Activated naive CD8-positive, alpha-beta T cell treated with anti-CD3 and anti-CD28 coated beads, Interleukin-2, amount 10 ng/mL, durations not matched to agents 7 days and 5 days (primary cell): ENCODE measurements at regions not wholly inside any gene's neighbourhood (a gene's known extent, or its start where the extent isn't known, plus 50 kb on each side); places are given as distances from the start of the nearest gene placed in this dataset.
"Not testable (repeated sequence)": the region's sequence is repeated elsewhere in the genome, so short reads cannot be mapped to it uniquely, and the experiment has no call there.

Experiments
- ATAC-seq: fragments of 150-1000 bp; cut with Tn5 transposase; one replicate; pipeline ENCODE4 v1.10.0; 2021; ENCODE audit warnings: low read depth, moderate library complexity
- POLR2A ChIA-PET: fragments of 350-600 bp; sonication (Branson Sonifier 250); formaldehyde crosslinking; loops from one replicate; lab custom pipeline; 2021; ENCODE audit warnings: antibody characterized with exemption; lab: Charles Lee
- DNase-seq: peaks from one replicate; pipeline ENCODE4 v3.0.0; 2021
- H3K27ac Mint-ChIP-seq: one replicate; pipeline ENCODE4 v1.8.0; 2022; ENCODE audit warnings: mild to moderate bottlenecking, mixed read lengths
- H3K27me3 Mint-ChIP-seq: one replicate; pipeline ENCODE4 v1.8.0; 2022; ENCODE audit warnings: mild to moderate bottlenecking, moderate library complexity, mixed read lengths
- H3K36me3 Mint-ChIP-seq: one replicate; pipeline ENCODE4 v1.8.0; 2021; ENCODE audit warnings: mild to moderate bottlenecking, mixed read lengths
- H3K4me1 Mint-ChIP-seq: one replicate; pipeline ENCODE4 v1.8.0; 2021; ENCODE audit warnings: mixed read lengths
- H3K4me3 Mint-ChIP-seq: one replicate; pipeline ENCODE4 v1.8.0; 2022; ENCODE audit warnings: mild to moderate bottlenecking, moderate library complexity, mixed read lengths
- H3K9me3 Mint-ChIP-seq: one replicate; pipeline ENCODE4 v1.8.0; 2021; ENCODE audit warnings: mixed read lengths

- Mint-ChIP-seq H3K4me1 (no peaks in the 10 kb centered on the region), H3K9me3 (peaks cover 1% of the 10 kb centered on the region), H3K4me3 (no peak overlapping the region), H3K36me3 (peaks cover 16% of the 10 kb centered on the region), H3K27ac (no peak overlapping the region), H3K27me3 (no peaks in the 10 kb centered on the region)
- DNase-seq (no peak), ATAC-seq (no peak)
- POLR2A ChIA-PET = no interaction called here
Observed at GRCh38 chrX:74009041-74009440, 156.5 kb upstream of the XIST start.

- no peak overlapping the region for H3K27ac Mint-ChIP-seq
- no peak overlapping the region for H3K4me3 Mint-ChIP-seq
- peaks cover 35% of the 10 kb centered on the region for H3K36me3 Mint-ChIP-seq
- POLR2A ChIA-PET = no interaction called here
- DNase-seq (no peak), ATAC-seq (no peak)
- peaks cover 1% of the 10 kb centered on the region for H3K4me1 Mint-ChIP-seq
- H3K9me3 Mint-ChIP-seq = peaks cover 2% of the 10 kb centered on the region
- H3K27me3 Mint-ChIP-seq = no peaks in the 10 kb centered on the region
Observed at GRCh38 chrX:73992019-73992418, 139.5 kb upstream of the XIST start.

GRCh38 chrX:73987166-73987565 is 134.7 kb upstream of the XIST start:
- ATAC-seq (no peak), DNase-seq (no peak)
- POLR2A ChIA-PET = no interaction called here
- Mint-ChIP-seq H3K36me3 (peaks cover 20% of the 10 kb centered on the region), H3K27ac (no peak overlapping the region), H3K4me3 (no peak overlapping the region), H3K4me1 (peaks cover 1% of the 10 kb centered on the region), H3K9me3 (peaks cover 1% of the 10 kb centered on the region), H3K27me3 (no peaks in the 10 kb centered on the region)

- Mint-ChIP-seq H3K4me3 (no peak overlapping the region), H3K27me3 (no peaks in the 10 kb centered on the region), H3K4me1 (peaks cover 15% of the 10 kb centered on the region), H3K27ac (no peak overlapping the region), H3K9me3 (no peaks in the 10 kb centered on the region), H3K36me3 (no peaks in the 10 kb centered on the region)
- ATAC-seq (no peak), DNase-seq (no peak)
- POLR2A ChIA-PET = no interaction called here
Observed at GRCh38 chrX:73979551-73980131, 127.1 kb upstream of the XIST start.

- peaks cover 6% of the 10 kb centered on the region for H3K36me3 Mint-ChIP-seq
- no peaks in the 10 kb centered on the region for H3K27me3 Mint-ChIP-seq
- DNase-seq = no peak
- peak overlapping the region; percentile 45 for H3K27ac Mint-ChIP-seq
- ATAC-seq = peak; percentile 61
- POLR2A ChIA-PET = no interaction called here
- peak overlapping the region; percentile 45 for H3K4me3 Mint-ChIP-seq
- H3K9me3 Mint-ChIP-seq = no peaks in the 10 kb centered on the region
- H3K4me1 Mint-ChIP-seq = peaks cover 15% of the 10 kb centered on the region
Observed at GRCh38 chrX:73977542-73978169, 125.1 kb upstream of the XIST start.

- H3K36me3 Mint-ChIP-seq, H3K27me3 Mint-ChIP-seq, POLR2A ChIA-PET, DNase-seq, H3K4me3 Mint-ChIP-seq, ATAC-seq, H3K9me3 Mint-ChIP-seq, H3K27ac Mint-ChIP-seq, H3K4me1 Mint-ChIP-seq: not testable (repeated sequence)
Observed at GRCh38 chrX:73967461-73967860, 114.9 kb upstream of the XIST start.

GRCh38 chrX:73965833-73966232 is 113.3 kb upstream of the XIST start:
- POLR2A ChIA-PET = no interaction called here
- H3K4me1 Mint-ChIP-seq = no peaks in the 10 kb centered on the region
- H3K27me3 Mint-ChIP-seq = no peaks in the 10 kb centered on the region
- no peak for DNase-seq
- no peak overlapping the region for H3K4me3 Mint-ChIP-seq
- no peak overlapping the region for H3K27ac Mint-ChIP-seq
- H3K9me3 Mint-ChIP-seq = no peaks in the 10 kb centered on the region
- H3K36me3 Mint-ChIP-seq = peaks cover 7% of the 10 kb centered on the region
- ATAC-seq = no peak

GRCh38 chrX:73964579-73964978 is 112.1 kb upstream of the XIST start:
- Mint-ChIP-seq H3K27me3 (no peaks in the 10 kb centered on the region), H3K4me1 (no peaks in the 10 kb centered on the region), H3K4me3 (no peak overlapping the region), H3K27ac (no peak overlapping the region), H3K36me3 (peaks cover 4% of the 10 kb centered on the region), H3K9me3 (no peaks in the 10 kb centered on the region)
- ATAC-seq = no peak
- DNase-seq = no peak
- POLR2A ChIA-PET = no interaction called here

GRCh38 chrX:73963682-73964081 is 111.2 kb upstream of the XIST start:
- Mint-ChIP-seq H3K4me1 (no peaks in the 10 kb centered on the region), H3K27me3 (no peaks in the 10 kb centered on the region), H3K27ac (no peak overlapping the region), H3K36me3 (peaks cover 4% of the 10 kb centered on the region), H3K4me3 (no peak overlapping the region), H3K9me3 (no peaks in the 10 kb centered on the region)
- POLR2A ChIA-PET = no interaction called here
- DNase-seq (no peak), ATAC-seq (no peak)

GRCh38 chrX:73962948-73963347 is 110.4 kb upstream of the XIST start:
- ATAC-seq = no peak
- Mint-ChIP-seq H3K36me3 (peaks cover 7% of the 10 kb centered on the region), H3K9me3 (no peaks in the 10 kb centered on the region), H3K4me3 (no peak overlapping the region), H3K27ac (no peak overlapping the region), H3K27me3 (no peaks in the 10 kb centered on the region), H3K4me1 (peaks cover 2% of the 10 kb centered on the region)
- POLR2A ChIA-PET = no interaction called here
- DNase-seq = no peak

GRCh38 chrX:73961867-73962266 is 109.4 kb upstream of the XIST start:
- H3K4me3 Mint-ChIP-seq, DNase-seq, ATAC-seq, H3K27me3 Mint-ChIP-seq, H3K4me1 Mint-ChIP-seq, H3K9me3 Mint-ChIP-seq, POLR2A ChIA-PET, H3K36me3 Mint-ChIP-seq, H3K27ac Mint-ChIP-seq: not testable (repeated sequence)

GRCh38 chrX:73944563-73944908 is 92.0 kb upstream of the XIST start:
- peak overlapping the region; percentile 85 for H3K27ac Mint-ChIP-seq
- POLR2A ChIA-PET = interaction anchor here (1.0 kb wide), 1 partner anchor 380 kb away, joined by 3 read pairs; no protein-coding TSS in a partner anchor

GRCh38 chrX:73943693-73944562 is 91.4 kb upstream of the XIST start:
- H3K27me3 Mint-ChIP-seq = no peaks in the 10 kb centered on the region
- POLR2A ChIA-PET = interaction anchor here (0.5 to 1.2 kb wide), 3 partner anchors 349 to 1371 kb away, joined by 3 to 5 read pairs (median 4); no protein-coding TSS in a partner anchor

More at GRCh38 chrX:73944563-73944908, 92.0 kb upstream of the XIST start:
- peak overlapping the region; percentile 87 for H3K4me3 Mint-ChIP-seq
- no peaks in the 10 kb centered on the region for H3K27me3 Mint-ChIP-seq
- DNase-seq (no peak), ATAC-seq (no peak)
- H3K36me3 Mint-ChIP-seq = peaks cover 18% of the 10 kb centered on the region
- H3K9me3 Mint-ChIP-seq = no peaks in the 10 kb centered on the region
- H3K4me1 Mint-ChIP-seq = peaks cover 8% of the 10 kb centered on the region

More at GRCh38 chrX:73943693-73944562, 91.4 kb upstream of the XIST start:
- no peaks in the 10 kb centered on the region for H3K9me3 Mint-ChIP-seq
- peaks cover 8% of the 10 kb centered on the region for H3K4me1 Mint-ChIP-seq
- DNase-seq = peak; percentile 81
- H3K4me3 Mint-ChIP-seq = peak overlapping the region; percentile 87
- ATAC-seq = peak; percentile 100
- H3K36me3 Mint-ChIP-seq = peaks cover 12% of the 10 kb centered on the region
- peak overlapping the region; percentile 85 for H3K27ac Mint-ChIP-seq
